Lung (tissue), 11 donors: ENCODE measurements at regions not wholly inside any gene's neighbourhood (a gene's known extent, or its start where the extent isn't known, plus 50 kb on each side); places are given as distances from the start of the nearest gene placed in this dataset.
A peak's percentile ranks its signal among the peaks of the same experiment; 100 is the strongest.

Source experiments
- ATAC-seq: fragments of 200-7000 bp; cut with Tn5 transposase; one replicate; pipeline ENCODE4 v1.9.1; 2020; ENCODE audit warnings: moderate number of reproducible peaks; ENCODE audit not compliant: insufficient read depth, low FRiP score
- DNase-seq, 3 donors: peaks; one replicate each; pipeline ENCODE4 v3.0.0-alpha.2; 2013 to 2017
- H3K27ac ChIP-seq, 2 donors: one replicate each; pipeline ENCODE4 v1.5.1; 2013; ENCODE audit warnings: mild to moderate bottlenecking in 2 of 2, moderate library complexity in 2 of 2, control low read depth in 1 of 2, inconsistent platforms in 1 of 2, low read depth in 1 of 2, low read length in 1 of 2
- H3K27me3 ChIP-seq, 3 donors: one replicate each; pipeline ENCODE4 v1.5.1; 2013; ENCODE audit warnings: low read length in 2 of 3; ENCODE audit not compliant: control insufficient read depth in 3 of 3, insufficient read depth in 3 of 3
- H3K36me3 ChIP-seq, 4 donors: one replicate each; pipeline ENCODE4 v1.5.1; 2013; ENCODE audit warnings: low read length in 4 of 4, mild to moderate bottlenecking in 1 of 4, moderate library complexity in 1 of 4; ENCODE audit not compliant: control insufficient read depth in 4 of 4, insufficient read depth in 4 of 4
- H3K4me1 ChIP-seq, 5 donors: one replicate each; pipeline ENCODE4 v1.5.1; 2013; ENCODE audit warnings: low read length in 5 of 5, mild to moderate bottlenecking in 2 of 5, moderate library complexity in 1 of 5; ENCODE audit not compliant: control insufficient read depth in 5 of 5, insufficient read depth in 5 of 5
- H3K4me3 ChIP-seq: one replicate; pipeline ENCODE4 v1.5.1; 2013; ENCODE audit warnings: mild to moderate bottlenecking, control low read depth, moderate library complexity
- H3K9ac ChIP-seq, 2 donors: one replicate each; pipeline ENCODE4 v1.5.1; 2013; ENCODE audit warnings: low read length in 2 of 2, control low read depth in 1 of 2; ENCODE audit not compliant: insufficient read depth in 1 of 2
- H3K9me3 ChIP-seq, 4 donors: one replicate each; pipeline ENCODE4 v1.5.1; 2013; ENCODE audit warnings: low read length in 3 of 4, mild to moderate bottlenecking in 1 of 4, moderate library complexity in 1 of 4; ENCODE audit not compliant: control insufficient read depth in 4 of 4, insufficient read depth in 3 of 4
- CTCF ChIP-seq: IDR thresholded peaks from 2 replicates; pipeline ENCODE4 v1.5.1; 2012; ENCODE audit warnings: mild to moderate bottlenecking; ENCODE audit errors: control extremely low read depth, extremely low read depth
- WGBS, 2 donors: extraction: QIAGEN DNeasy Blood & Tissue Kit; methylation state at CpG; one replicate each; pipeline ENCODE4 v1.1.7; 2013; 5-methylcytosine and 5-hydroxymethylcytosine counted together
- donor health status: control.
- donor health status: control.
- donor health status: Bipolar disorder and iron deficiency.
- donor health status: healthy.
- donor health status: DM: yes; HTN: yes; CAD: no.

GRCh38 chr12:28793581-28794151 lies 355.4 kb upstream of the FAR2 start:
- Histone ChIP-seq H3K9me3 (no peaks in the 10 kb centered on the region), H3K4me3 (no peak overlapping the region), H3K4me1 (peaks cover 0 to 14% (median 0%) of the 10 kb centered on the region in 5 donors), H3K36me3 (no peaks in the 10 kb centered on the region), H3K27ac (no peak overlapping the region), H3K9ac (no peak overlapping the region), H3K27me3 (no peaks in the 10 kb centered on the region)
- no peak for ATAC-seq
- DNase-seq, result peak; percentile 24 to 79 (median 58)
- no peak for TF ChIP-seq CTCF
- WGBS, 2 donors, result 82 to 91% methylated on average over 3 of the region's 3 CpGs

DNA sequence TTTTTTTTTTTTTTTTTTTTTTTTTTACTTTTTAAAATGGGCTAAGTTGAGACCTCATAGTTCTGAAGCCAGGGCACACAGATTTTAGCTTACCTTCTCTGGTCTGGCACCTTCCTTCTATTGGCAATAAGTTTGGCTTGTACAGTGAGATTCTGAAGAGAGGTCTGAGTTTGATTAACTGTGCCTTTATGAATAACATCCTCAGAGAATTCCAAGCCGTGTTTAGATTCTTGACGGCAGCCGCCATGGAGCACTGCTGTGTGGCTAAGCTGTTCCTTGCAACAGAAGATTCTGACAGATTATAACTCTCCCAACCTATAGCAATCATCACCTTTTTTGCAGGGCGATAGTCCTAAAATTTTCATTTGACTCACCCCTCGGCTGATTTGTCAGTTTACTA lies 354.9 kb upstream of the FAR2 start:
- no peak for TF ChIP-seq CTCF
- 58 to 76% methylated on average over 5 of the region's 5 CpGs for WGBS, 2 donors
- Histone ChIP-seq H3K36me3 (no peaks in the 10 kb centered on the region), H3K27ac (no peak overlapping the region), H3K4me1 (peaks cover 0 to 14% (median 0%) of the 10 kb centered on the region in 5 donors), H3K4me3 (no peak overlapping the region), H3K9ac (no peak overlapping the region), H3K9me3 (no peaks in the 10 kb centered on the region), H3K27me3 (no peaks in the 10 kb centered on the region)
- DNase-seq (peak in 2 of 3 donors; percentile 51 to 70), ATAC-seq (no peak)

DNA sequence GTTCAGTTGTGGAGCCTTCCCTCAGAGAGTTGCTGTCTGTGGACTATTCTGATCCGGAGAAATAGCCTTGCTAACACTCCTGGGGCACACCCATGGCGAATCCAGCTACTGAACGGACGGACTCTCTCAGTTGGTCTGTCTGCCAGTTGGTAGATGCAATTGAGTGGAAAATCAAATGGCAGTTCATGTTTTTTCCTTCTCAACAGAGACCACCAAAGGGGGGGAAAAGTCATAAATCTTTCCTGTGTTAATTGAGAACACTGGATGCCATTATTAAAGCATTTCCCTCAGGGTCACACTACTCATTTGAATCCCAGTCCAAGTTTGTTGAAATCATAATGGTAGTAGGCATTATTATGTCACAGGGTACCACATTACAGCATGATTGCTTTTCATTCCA lies 354.3 kb upstream of the FAR2 start:
- Histone ChIP-seq H3K27ac (no peak overlapping the region), H3K36me3 (no peaks in the 10 kb centered on the region), H3K27me3 (no peaks in the 10 kb centered on the region), H3K9ac (no peak overlapping the region), H3K4me3 (no peak overlapping the region), H3K9me3 (no peaks in the 10 kb centered on the region), H3K4me1 (peaks cover 0 to 14% (median 0%) of the 10 kb centered on the region in 5 donors)
- DNase-seq (no peak), ATAC-seq (no peak)
- WGBS, 2 donors, result 85 to 91% methylated on average over 4 of the region's 4 CpGs
- TF ChIP-seq CTCF, result no peak

- no peaks in the 10 kb centered on the region for H3K36me3 ChIP-seq
- H3K4me1 ChIP-seq, result peaks cover 0 to 14% (median 0%) of the 10 kb centered on the region in 5 donors
- ATAC-seq (no peak), DNase-seq (no peak)
- no peak for TF ChIP-seq CTCF
- no peaks in the 10 kb centered on the region for H3K9me3 ChIP-seq
- H3K27ac ChIP-seq, result no peak overlapping the region
- no peak overlapping the region for H3K9ac ChIP-seq
- 23 to 49% methylated on average over 1 of the region's 1 CpG for WGBS, 2 donors
- H3K4me3 ChIP-seq, result no peak overlapping the region
- no peaks in the 10 kb centered on the region for H3K27me3 ChIP-seq
These were observed 353.8 kb upstream of the FAR2 start for GRCh38 chr12:28795311-28795710.
